Glomerular visceral epithelial cell (primary cell): ENCODE measurements at regions not wholly inside any gene's neighbourhood (a gene's known extent, or its start where the extent isn't known, plus 50 kb on each side); places are given as distances from the start of the nearest gene placed in this dataset.
"Not testable (repeated sequence)": the region's sequence is repeated elsewhere in the genome, so short reads cannot be mapped to it uniquely, and the experiment has no call there.

Experiments
- DNase-seq: peaks from one replicate; pipeline ENCODE4 v3.0.0-alpha.2; 2016; ENCODE audit errors: extremely low spot score

GRCh38 chrX:112577146-112577545, 102.6 kb downstream of the LHFPL1 start:
- DNase-seq = no peak

GRCh38 chrX:112571388-112571787, 108.3 kb downstream of the LHFPL1 start:
- no peak for DNase-seq

GRCh38 chrX:112555831-112556230, 123.9 kb downstream of the LHFPL1 start:
- no peak for DNase-seq

GRCh38 chrX:112545051-112545450, 134.7 kb downstream of the LHFPL1 start:
- DNase-seq = no peak

GRCh38 chrX:112536544-112536943, 143.2 kb downstream of the LHFPL1 start:
- no peak for DNase-seq

- DNase-seq = no peak
Measured at GRCh38 chrX:112527903-112528302, 151.8 kb downstream of the LHFPL1 start.

- no peak for DNase-seq
Measured at GRCh38 chrX:112521676-112522075, 158.1 kb downstream of the LHFPL1 start.

GRCh38 chrX:112520124-112520523, 159.6 kb downstream of the LHFPL1 start:
- no peak for DNase-seq

GRCh38 chrX:112513154-112513553, 166.6 kb downstream of the LHFPL1 start:
- no peak for DNase-seq

GRCh38 chrX:112512509-112512908, 167.2 kb downstream of the LHFPL1 start:
- DNase-seq = no peak

- no peak for DNase-seq
Measured at GRCh38 chrX:112510629-112511028, 169.1 kb downstream of the LHFPL1 start.

GRCh38 chrX:112477653-112478052, 202.1 kb downstream of the LHFPL1 start:
- no peak for DNase-seq

GRCh38 chrX:112473654-112474053, 206.1 kb downstream of the LHFPL1 start:
- DNase-seq = no peak

- no peak for DNase-seq
Measured at GRCh38 chrX:112470551-112470950, 209.2 kb downstream of the LHFPL1 start.

- DNase-seq = not testable (repeated sequence)
Measured at GRCh38 chrX:112461949-112462450, 217.7 kb downstream of the LHFPL1 start.

- DNase-seq = no peak
Measured at GRCh38 chrX:112457788-112458187, 221.9 kb downstream of the LHFPL1 start.

GRCh38 chrX:112450810-112451209, 228.9 kb downstream of the LHFPL1 start:
- DNase-seq = no peak

GRCh38 chrX:112440277-112440676, 239.5 kb downstream of the LHFPL1 start:
- DNase-seq = no peak

GRCh38 chrX:112424166-112424565, 255.6 kb downstream of the LHFPL1 start:
- DNase-seq = no peak

GRCh38 chrX:112391313-112391712, 288.4 kb downstream of the LHFPL1 start:
- no peak for DNase-seq

GRCh38 chrX:112381649-112382298, 298.0 kb downstream of the LHFPL1 start:
- DNase-seq = not testable (repeated sequence)

- DNase-seq = no peak
Measured at GRCh38 chrX:112380541-112381278, 298.1 kb upstream of the TRPC5 start.

- no peak for DNase-seq
Measured at GRCh38 chrX:112377481-112377880, 294.9 kb upstream of the TRPC5 start.
